H1 (cell line): ENCODE measurements at regions not wholly inside any gene's neighbourhood (a gene's known extent, or its start where the extent isn't known, plus 50 kb on each side); places are given as distances from the start of the nearest gene placed in this dataset.

Source experiments
- ATF2 ChIP-seq: IDR thresholded peaks from 2 replicates; pipeline ENCODE4 v1.6.1; 2012; ENCODE audit warnings: low read length, inconsistent platforms
- CEBPB ChIP-seq: IDR thresholded peaks from 2 replicates; pipeline ENCODE4 v1.6.1; 2012; ENCODE audit warnings: low read depth, low read length
- CHD1 ChIP-seq: IDR thresholded peaks from 2 replicates; pipeline ENCODE4 v1.6.1; 2012; ENCODE audit warnings: low read depth, low read length, improper control_type of control experiment
- CTCF ChIP-seq, 3 experiments: IDR thresholded peaks; 1 replicate in 2 of 3; 2 replicates in 1 of 3; pipeline versions ENCODE4 v1.5.1 to v1.6.1; 2011; ENCODE audit warnings: low read length in 3 of 3, mild to moderate bottlenecking in 3 of 3, inconsistent platforms in 2 of 3, low read depth in 1 of 3, moderate library complexity in 1 of 3; ENCODE audit not compliant: insufficient read depth in 1 of 3; ENCODE audit errors: control extremely low read depth in 1 of 3
- EP300 ChIP-seq, 2 experiments: IDR thresholded peaks; 1 replicate in 1 of 2; 2 replicates in 1 of 2; pipeline ENCODE4 v1.6.1; 2011 to 2012; ENCODE audit warnings: low read depth in 2 of 2, low read length in 2 of 2, mild to moderate bottlenecking in 2 of 2, borderline replicate concordance in 1 of 2, inconsistent platforms in 1 of 2, moderate library complexity in 1 of 2
- HDAC6 ChIP-seq: IDR thresholded peaks from one replicate; pipeline ENCODE4 v1.7.1; 2012; ENCODE audit warnings: low read depth, mild to moderate bottlenecking, inconsistent platforms, low read length, moderate library complexity
- KDM5A ChIP-seq: fragments of 200-600 bp; IDR thresholded peaks from 2 replicates; pipeline ENCODE4 v1.7.1; 2012; ENCODE audit warnings: mild to moderate bottlenecking, low read length, inconsistent platforms, mixed read lengths
- MAFK ChIP-seq: IDR thresholded peaks from 2 replicates; pipeline ENCODE4 v1.6.1; 2012; ENCODE audit warnings: low read depth, mild to moderate bottlenecking, improper control_type of control experiment, low read length
- POLR2A ChIP-seq, 2 experiments: IDR thresholded peaks; 1 replicate in 1 of 2; 2 replicates in 1 of 2; pipeline ENCODE4 v1.6.1; 2011; ENCODE audit warnings: low read depth in 2 of 2, low read length in 2 of 2, mild to moderate bottlenecking in 2 of 2; ENCODE audit errors: control extremely low read depth in 1 of 2
- RXRA ChIP-seq: IDR thresholded peaks from 2 replicates; pipeline ENCODE4 v1.6.1; 2011; ENCODE audit warnings: low read depth, mild to moderate bottlenecking, low read length, moderate library complexity; ENCODE audit not compliant: insufficient read depth
- SP4 ChIP-seq: IDR thresholded peaks from 2 replicates; pipeline ENCODE4 v1.6.1; 2012; ENCODE audit warnings: low read length, inconsistent platforms
- TAF1 ChIP-seq: IDR thresholded peaks from 2 replicates; pipeline ENCODE4 v1.6.1; 2011; ENCODE audit warnings: mild to moderate bottlenecking, low read depth, low read length
- TCF12 ChIP-seq: IDR thresholded peaks from 2 replicates; pipeline ENCODE4 v1.6.1; 2011; ENCODE audit warnings: low read depth, mild to moderate bottlenecking, low read length
- YY1 ChIP-seq: IDR thresholded peaks from 2 replicates; pipeline ENCODE4 v1.6.1; 2011; ENCODE audit warnings: low read depth, mild to moderate bottlenecking, low read length

DNA sequence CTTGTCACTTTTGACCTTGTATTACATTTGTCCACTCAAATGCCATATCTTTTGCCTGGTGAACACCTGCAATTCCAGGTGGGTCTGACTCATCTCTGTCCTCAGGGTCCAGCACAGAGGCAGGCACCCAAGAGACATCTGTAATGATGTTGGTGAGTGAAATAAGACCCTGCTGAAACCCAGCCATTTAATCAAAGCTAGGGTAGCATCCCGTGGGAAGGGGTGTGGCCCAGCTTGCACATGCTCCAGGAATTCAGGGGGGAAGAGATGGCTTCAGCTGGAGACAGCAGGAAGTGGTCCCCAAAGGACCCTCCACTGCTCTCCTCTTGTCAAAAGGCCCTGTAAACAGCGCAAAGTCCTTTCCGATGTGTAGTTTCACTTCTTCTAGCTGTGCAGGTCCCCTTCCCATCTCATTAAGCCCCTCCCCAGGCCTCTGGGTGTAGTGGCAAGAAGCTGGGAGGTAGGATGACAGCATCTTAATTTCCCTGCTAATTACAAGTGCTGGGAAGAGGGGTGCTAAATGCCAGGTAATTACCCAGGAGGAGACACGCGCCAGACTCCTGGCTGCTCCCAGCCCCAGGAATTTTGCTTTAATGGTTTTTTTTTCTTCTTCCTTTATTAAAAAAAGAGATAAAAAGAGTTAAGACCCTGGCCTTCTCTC, 54.4 kb upstream of the TRABD2B start:
- TF ChIP-seq CTCF (IDR thresholded peaks at IDR 0.05; ENCODE audit: control extremely low read depth in 1 of 3, insufficient read depth in 1 of 3, low read depth in 1 of 3, low read length in 3 of 3) (no peak), HDAC6 (no peak), CHD1 (no peak), RXRA (no peak), MAFK (no peak), TCF12 (no peak), POLR2A (IDR thresholded peaks at IDR 0.05; ENCODE audit: control extremely low read depth in 1 of 2, low read depth in 2 of 2, low read length in 2 of 2) (no peak), SP4 (no peak), KDM5A (no peak), TAF1 (no peak), YY1 (no peak), EP300 (IDR thresholded peaks at IDR 0.05; ENCODE audit: borderline replicate concordance in 1 of 2, low read depth in 2 of 2, low read length in 2 of 2) (no peak), ATF2 (no peak), CEBPB (no peak)
